H1 (cell line): ENCODE measurements at regions not wholly inside any gene's neighbourhood (a gene's known extent, or its start where the extent isn't known, plus 50 kb on each side); places are given as distances from the start of the nearest gene placed in this dataset.

ENCODE experiments used
- CTCF ChIA-PET: fragments of 300-600 bp; sonication (Branson Sonifier 250); formaldehyde crosslinking; loops from one replicate; lab custom pipeline; 2021; ENCODE audit not compliant: partially characterized antibody; lab: Charles Lee
- POLR2A ChIA-PET: fragments of 300-600 bp; sonication (Branson Sonifier 250); formaldehyde crosslinking; loops from one replicate; lab custom pipeline; 2021; ENCODE audit warnings: inconsistent platforms; ENCODE audit not compliant: partially characterized antibody; lab: Charles Lee
- DNase-seq, 2 experiments: peaks; one replicate each; pipeline versions ENCODE4 v3.0.0 to v3.0.0-alpha.2; 2010 to 2022; ENCODE audit warnings: low spot score in 2 of 2, low read depth in 1 of 2, mixed read lengths in 1 of 2
- FAIRE-seq: peaks from 2 replicates; lab custom pipeline; 2011; peaks lifted over from hg19 to GRCh38; lab: Jason Lieb, UNC
- H2AFZ ChIP-seq: 2 replicates; pipeline ENCODE4 v1.8.1; 2012; ENCODE audit warnings: low read length, inconsistent platforms
- H2AK5ac ChIP-seq: 2 replicates; pipeline ENCODE4 v1.6.1; 2013; ENCODE audit warnings: low read depth, low read length
- H2BK120ac ChIP-seq: replicated peaks from 2 replicates; pipeline ENCODE3; 2013; ENCODE audit warnings: low read depth, low read length, inconsistent platforms
- H2BK12ac ChIP-seq: 2 replicates; pipeline ENCODE4 v1.6.1; 2013; ENCODE audit warnings: low read depth, low read length
- H2BK15ac ChIP-seq: 2 replicates; pipeline ENCODE4 v1.6.1; 2013; ENCODE audit warnings: low read length
- H2BK20ac ChIP-seq: 2 replicates; pipeline ENCODE4 v1.6.1; 2013; ENCODE audit warnings: low read length
- H2BK5ac ChIP-seq: 2 replicates; pipeline ENCODE4 v1.6.1; 2013; ENCODE audit warnings: low read depth, low read length
- H3K14ac ChIP-seq: 2 replicates; pipeline ENCODE4 v1.6.1; 2013; ENCODE audit warnings: inconsistent platforms; ENCODE audit not compliant: insufficient read length
- H3K18ac ChIP-seq: 2 replicates; pipeline ENCODE4 v1.6.1; 2013; ENCODE audit warnings: low read length; ENCODE audit errors: extremely low read depth
- H3K23ac ChIP-seq: 2 replicates; pipeline ENCODE4 v1.6.1; 2013; ENCODE audit warnings: inconsistent platforms; ENCODE audit not compliant: insufficient read length
- H3K23me2 ChIP-seq: 2 replicates; pipeline ENCODE4 v1.6.1; 2013; ENCODE audit warnings: low read depth, low read length
- H3K27ac ChIP-seq: 2 replicates; pipeline ENCODE4 v1.6.1; 2011; ENCODE audit warnings: low read depth, low read length, inconsistent platforms
- H3K27me3 ChIP-seq, 4 experiments: replicated peaks in 1 of 4; 1 replicate in 1 of 4; 2 replicates in 3 of 4; pipeline versions ENCODE4 v1.6.1 to v1.8.1; 2011 to 2013; ENCODE audit warnings: low read length in 3 of 4, mild to moderate bottlenecking in 3 of 4, inconsistent platforms in 2 of 4, mixed read lengths in 2 of 4, moderate library complexity in 1 of 4; ENCODE audit not compliant: control insufficient read depth in 3 of 4, insufficient read depth in 3 of 4; ENCODE audit errors: extremely low read depth in 1 of 4
- H3K36me3 ChIP-seq, 4 experiments: 2 replicates each; pipeline versions ENCODE4 v1.6.1 to v1.8.1; 2011 to 2013; ENCODE audit warnings: mild to moderate bottlenecking in 4 of 4, low read length in 3 of 4, moderate library complexity in 2 of 4, control low read depth in 1 of 4, inconsistent platforms in 1 of 4; ENCODE audit not compliant: insufficient read depth in 4 of 4, control insufficient read depth in 2 of 4
- H3K4ac ChIP-seq: replicated peaks from 2 replicates; pipeline ENCODE3; 2013; ENCODE audit warnings: low read length, low read depth, mixed read lengths, inconsistent platforms; ENCODE audit not compliant: insufficient read length
- H3K4me1 ChIP-seq, 4 experiments: replicated peaks in 1 of 4; 1 replicate in 1 of 4; 2 replicates in 3 of 4; pipeline versions ENCODE4 v1.6.1 to v1.8.1; 2011 to 2013; ENCODE audit warnings: low read length in 3 of 4, inconsistent platforms in 2 of 4, mixed read lengths in 1 of 4; ENCODE audit not compliant: insufficient read depth in 4 of 4, control insufficient read depth in 3 of 4
- H3K4me2 ChIP-seq, 2 experiments: 2 replicates each; pipeline versions ENCODE4 v1.6.1 to v1.8.1; 2011 to 2013; ENCODE audit warnings: low read depth in 2 of 2, low read length in 2 of 2, control low read depth in 1 of 2, inconsistent platforms in 1 of 2, mild to moderate bottlenecking in 1 of 2; ENCODE audit not compliant: insufficient read depth in 1 of 2
- H3K4me3 ChIP-seq, 4 experiments: fragments of 200-600, 300-600 bp in 1 of 4; sonication (generic), shearing (Covaris generic), sonication (Bioruptor Twin) in 1 of 4; 2 replicates each; pipeline versions ENCODE4 v1.5.1 to v1.8.1; 2011 to 2016; ENCODE audit warnings: low read length in 4 of 4, low read depth in 3 of 4, control low read depth in 2 of 4, inconsistent platforms in 2 of 4, mild to moderate bottlenecking in 2 of 4, mixed read lengths in 1 of 4, moderate library complexity in 1 of 4; ENCODE audit not compliant: insufficient read depth in 2 of 4; ENCODE audit errors: extremely low read depth in 1 of 4
- H3K56ac ChIP-seq: replicated peaks from 2 replicates; pipeline ENCODE3; 2013; ENCODE audit warnings: low read depth, mild to moderate bottlenecking, mixed read lengths, low read length, inconsistent platforms; ENCODE audit not compliant: insufficient read length
- H3K79me1 ChIP-seq: 2 replicates; pipeline ENCODE4 v1.6.1; 2013; ENCODE audit warnings: low read depth, low read length, control low read depth
- H3K79me2 ChIP-seq, 2 experiments: 2 replicates each; pipeline versions ENCODE4 v1.6.1 to v1.8.1; 2012 to 2013; ENCODE audit warnings: low read length in 2 of 2, mild to moderate bottlenecking in 2 of 2, inconsistent platforms in 1 of 2; ENCODE audit not compliant: insufficient read depth in 2 of 2, control insufficient read depth in 1 of 2
- H3K9ac ChIP-seq, 4 experiments: replicated peaks in 1 of 4; 1 replicate in 1 of 4; 2 replicates in 3 of 4; pipeline versions ENCODE4 v1.6.1 to v1.8.1; 2011 to 2013; ENCODE audit warnings: low read depth in 3 of 4, low read length in 3 of 4, control low read depth in 2 of 4, mild to moderate bottlenecking in 2 of 4, moderate library complexity in 2 of 4, inconsistent platforms in 1 of 4; ENCODE audit errors: extremely low read depth in 1 of 4
- H3K9me3 ChIP-seq, 2 experiments: 2 replicates each; pipeline versions ENCODE4 v1.6.1 to v1.8.1; 2012 to 2013; ENCODE audit warnings: mild to moderate bottlenecking in 2 of 2, moderate library complexity in 2 of 2, control low read depth in 1 of 2, inconsistent platforms in 1 of 2, low read depth in 1 of 2, low read length in 1 of 2, mixed read lengths in 1 of 2; ENCODE audit not compliant: insufficient read depth in 2 of 2
- H4K20me1 ChIP-seq, 2 experiments: replicated peaks in 1 of 2; 2 replicates each; pipeline versions ENCODE3 to v1.8.1; 2011 to 2013; ENCODE audit warnings: inconsistent platforms in 2 of 2, low read length in 2 of 2, mild to moderate bottlenecking in 1 of 2; ENCODE audit not compliant: insufficient read depth in 2 of 2, control insufficient read depth in 1 of 2
- H4K5ac ChIP-seq: 2 replicates; pipeline ENCODE4 v1.6.1; 2013; ENCODE audit warnings: low read length, low read depth, mixed read lengths, inconsistent platforms; ENCODE audit not compliant: insufficient read length
- H4K8ac ChIP-seq: 2 replicates; pipeline ENCODE4 v1.8.0; 2013; ENCODE audit warnings: mild to moderate bottlenecking, moderate library complexity, low read length, inconsistent platforms; ENCODE audit not compliant: insufficient read depth; ENCODE audit errors: extremely low read depth
- H4K91ac ChIP-seq: replicated peaks from 2 replicates; pipeline ENCODE3; 2013; ENCODE audit warnings: low read length, mixed read lengths, inconsistent platforms; ENCODE audit not compliant: insufficient read length
- BRCA1 ChIP-seq: IDR thresholded peaks from 2 replicates; pipeline ENCODE4 v1.6.1; 2012; ENCODE audit warnings: low read depth, low read length, improper control_type of control experiment
- CHD2 ChIP-seq: IDR thresholded peaks from 2 replicates; pipeline ENCODE4 v1.6.1; 2012; ENCODE audit warnings: low read length, improper control_type of control experiment
- CTBP2 ChIP-seq: IDR thresholded peaks from 2 replicates; pipeline ENCODE4 v1.7.0; 2011; ENCODE audit warnings: borderline replicate concordance, mild to moderate bottlenecking, moderate library complexity, mixed read lengths, low read length; ENCODE audit not compliant: insufficient read depth, insufficient read length
- EP300 ChIP-seq, 2 experiments: IDR thresholded peaks; 1 replicate in 1 of 2; 2 replicates in 1 of 2; pipeline ENCODE4 v1.6.1; 2011 to 2012; ENCODE audit warnings: low read depth in 2 of 2, low read length in 2 of 2, mild to moderate bottlenecking in 2 of 2, borderline replicate concordance in 1 of 2, inconsistent platforms in 1 of 2, moderate library complexity in 1 of 2
- RXRA ChIP-seq: IDR thresholded peaks from 2 replicates; pipeline ENCODE4 v1.6.1; 2011; ENCODE audit warnings: low read depth, mild to moderate bottlenecking, low read length, moderate library complexity; ENCODE audit not compliant: insufficient read depth
- SAP30 ChIP-seq: fragments of 300-600 bp; sonication (generic); IDR thresholded peaks from 2 replicates; pipeline ENCODE4 v1.7.1; 2012; ENCODE audit warnings: low read length, moderate library complexity, mild to moderate bottlenecking, inconsistent platforms; ENCODE audit not compliant: insufficient read depth, insufficient replicate concordance
- SIN3A ChIP-seq, 2 experiments: IDR thresholded peaks in 1 of 2; conservative IDR thresholded peaks in 1 of 2; 2 replicates each; pipeline ENCODE4 v1.6.1; 2011 to 2012; ENCODE audit warnings: low read length in 2 of 2, improper control_type of control experiment in 1 of 2, low read depth in 1 of 2, mild to moderate bottlenecking in 1 of 2
- SIRT6 ChIP-seq: IDR thresholded peaks from one replicate; pipeline ENCODE4 v1.7.1; 2012; ENCODE audit warnings: low read length, inconsistent platforms
- SP2 ChIP-seq: IDR thresholded peaks from 2 replicates; pipeline ENCODE4 v1.6.1; 2012; ENCODE audit warnings: mild to moderate bottlenecking, low read length, inconsistent platforms
- TAF7 ChIP-seq: optimal IDR thresholded peaks from 2 replicates; pipeline ENCODE3; 2011; ENCODE audit warnings: low read depth, mild to moderate bottlenecking, inconsistent platforms, low read length, moderate library complexity, borderline replicate concordance
- YY1 ChIP-seq: IDR thresholded peaks from 2 replicates; pipeline ENCODE4 v1.6.1; 2011; ENCODE audit warnings: low read depth, mild to moderate bottlenecking, low read length
- WGBS, 2 experiments: shearing (Covaris generic) in 1 of 2; methylation state at CpG; one replicate each; pipeline versions ENCODE4 v1.1.6 to v1.1.7; 2013 to 2015; ENCODE audit warnings: low lambda C conversion rate in 2 of 2, mixed read lengths in 2 of 2, inconsistent platforms in 1 of 2, low coverage in 1 of 2, missing lambda C conversion rate in 1 of 2; ENCODE audit not compliant: insufficient replicate concordance in 2 of 2, insufficient coverage in 1 of 2, insufficient read length in 1 of 2; ENCODE audit errors: extremely low coverage in 1 of 2, missing lambda C conversion rate in 1 of 2; 5-methylcytosine and 5-hydroxymethylcytosine counted together

GRCh38 chr12:76178452-76178851 lies 94.0 kb upstream of the NAP1L1 start:
- H3K4me1 ChIP-seq, result no peaks in the 10 kb centered on the region
- no peak for TF ChIP-seq RXRA
- no peak for TF ChIP-seq SIN3A (conservative IDR thresholded peaks at IDR 0.05 in 1 of 2, IDR thresholded peaks at IDR 0.05 in 1 of 2; ENCODE audit: low read depth in 1 of 2, low read length in 2 of 2)
- no peak for TF ChIP-seq CHD2
- TF ChIP-seq YY1, result no peak
- TF ChIP-seq EP300 (IDR thresholded peaks at IDR 0.05; ENCODE audit: borderline replicate concordance in 1 of 2, low read depth in 2 of 2, low read length in 2 of 2), result no peak
- no peak for TF ChIP-seq BRCA1
- no peak for TF ChIP-seq SAP30
- TF ChIP-seq TAF7, result no peak
- no peak for TF ChIP-seq SIRT6
- TF ChIP-seq CTBP2, result no peak
- TF ChIP-seq SP2, result no peak
- H2BK15ac ChIP-seq, result no peak overlapping the region
- no peak overlapping the region for H3K14ac ChIP-seq
- no peaks in the 10 kb centered on the region for H3K79me1 ChIP-seq
- H3K27ac ChIP-seq, result no peak overlapping the region
- no peak overlapping the region for H3K4ac ChIP-seq
- FAIRE-seq (no peak), DNase-seq (no peak)
- no peak overlapping the region for H3K9ac ChIP-seq
- H3K79me2 ChIP-seq, result no peaks in the 10 kb centered on the region
- H2BK5ac ChIP-seq, result no peak overlapping the region
- H3K4me2 ChIP-seq, result no peak overlapping the region
- no peak overlapping the region for H4K91ac ChIP-seq
- no peak overlapping the region for H3K4me3 ChIP-seq
- no peaks in the 10 kb centered on the region for H4K20me1 ChIP-seq
- H3K56ac ChIP-seq, result no peak overlapping the region
- no peak overlapping the region for H3K23ac ChIP-seq
- ChIA-PET CTCF (interaction anchor here (0.6 to 3.8 kb wide), 2 partner anchors 19 to 34 kb away, joined by 3 to 14 read pairs; no protein-coding TSS in a partner anchor), POLR2A (no interaction called here)
- no peaks in the 10 kb centered on the region for H3K36me3 ChIP-seq
- no peak overlapping the region for H3K18ac ChIP-seq
- H3K9me3 ChIP-seq, result no peaks in the 10 kb centered on the region
- H4K5ac ChIP-seq, result no peak overlapping the region
- no peaks in the 10 kb centered on the region for H3K27me3 ChIP-seq
- no peak overlapping the region for H2AK5ac ChIP-seq
- H2BK12ac ChIP-seq, result no peak overlapping the region
- H2BK120ac ChIP-seq, result no peak overlapping the region
- H2AFZ ChIP-seq, result no peak overlapping the region
- WGBS, 2 experiments, result 89% methylated on average over 3 of the region's 3 CpGs; no CpG with 5 or more reads in 1 of the 2 experiments
- no peak overlapping the region for H2BK20ac ChIP-seq
- no peak overlapping the region for H4K8ac ChIP-seq
- H3K23me2 ChIP-seq, result no peaks in the 10 kb centered on the region
